Mononuclear cell (primary cell): ENCODE measurements at regions not wholly inside any gene's neighbourhood (a gene's known extent, or its start where the extent isn't known, plus 50 kb on each side); places are given as distances from the start of the nearest gene placed in this dataset.

Source experiments
- H3K27me3 ChIP-seq: 2 replicates; pipeline ENCODE4 v1.6.0; 2011; ENCODE audit warnings: low read length, control low read depth; ENCODE audit not compliant: insufficient read depth
- H3K4me1 ChIP-seq: 2 replicates; pipeline ENCODE4 v1.5.1; 2011; ENCODE audit warnings: mild to moderate bottlenecking, low read length, control low read depth; ENCODE audit not compliant: insufficient read depth
- H3K4me3 ChIP-seq: 2 replicates; pipeline ENCODE4 v1.5.1; 2011; ENCODE audit warnings: mild to moderate bottlenecking, low read length, moderate library complexity
- H3K9me3 ChIP-seq: 2 replicates; pipeline ENCODE4 v1.5.1; 2011; ENCODE audit warnings: low read depth, mild to moderate bottlenecking, control low read depth, low read length

GRCh38 chr6:146865756-146866379 is 267.1 kb downstream of the ADGB start:
- H3K9me3 ChIP-seq = no peaks in the 10 kb centered on the region
- H3K27me3 ChIP-seq = no peaks in the 10 kb centered on the region
- H3K4me3 ChIP-seq = no peak overlapping the region
- H3K4me1 ChIP-seq = no peaks in the 10 kb centered on the region

- Histone ChIP-seq H3K27me3 (no peaks in the 10 kb centered on the region), H3K4me3 (no peak overlapping the region), H3K9me3 (no peaks in the 10 kb centered on the region), H3K4me1 (no peaks in the 10 kb centered on the region)
These were observed 268.1 kb downstream of the ADGB start for GRCh38 chr6:146866731-146867414.

- Histone ChIP-seq H3K9me3 (no peaks in the 10 kb centered on the region), H3K4me1 (no peaks in the 10 kb centered on the region), H3K4me3 (no peak overlapping the region), H3K27me3 (no peaks in the 10 kb centered on the region)
These were observed 270.0 kb downstream of the ADGB start for GRCh38 chr6:146868671-146869209.

- H3K9me3 ChIP-seq = no peaks in the 10 kb centered on the region
- no peak overlapping the region for H3K4me3 ChIP-seq
- peaks cover 2% of the 10 kb centered on the region for H3K4me1 ChIP-seq
- no peaks in the 10 kb centered on the region for H3K27me3 ChIP-seq
These were observed 272.0 kb downstream of the ADGB start for GRCh38 chr6:146870760-146871159.

GRCh38 chr6:146871611-146872425 is 273.0 kb downstream of the ADGB start:
- no peaks in the 10 kb centered on the region for H3K27me3 ChIP-seq
- H3K9me3 ChIP-seq = no peaks in the 10 kb centered on the region
- peaks cover 13% of the 10 kb centered on the region for H3K4me1 ChIP-seq
- no peak overlapping the region for H3K4me3 ChIP-seq

GRCh38 chr6:146872426-146872785 is 273.6 kb downstream of the ADGB start:
- H3K4me1 ChIP-seq = peaks cover 18% of the 10 kb centered on the region
- H3K4me3 ChIP-seq = no peak overlapping the region
- H3K27me3 ChIP-seq = no peaks in the 10 kb centered on the region
- no peaks in the 10 kb centered on the region for H3K9me3 ChIP-seq

GRCh38 chr6:146874278-146875018 is 275.7 kb downstream of the ADGB start:
- H3K27me3 ChIP-seq = no peaks in the 10 kb centered on the region
- H3K4me1 ChIP-seq = peaks cover 31% of the 10 kb centered on the region
- H3K4me3 ChIP-seq = no peak overlapping the region
- no peaks in the 10 kb centered on the region for H3K9me3 ChIP-seq

GRCh38 chr6:146875927-146876270 is 277.1 kb downstream of the ADGB start:
- no peak overlapping the region for H3K4me3 ChIP-seq
- no peaks in the 10 kb centered on the region for H3K27me3 ChIP-seq
- peaks cover 38% of the 10 kb centered on the region for H3K4me1 ChIP-seq
- H3K9me3 ChIP-seq = no peaks in the 10 kb centered on the region

- Histone ChIP-seq H3K4me3 (no peak overlapping the region), H3K4me1 (peaks cover 38% of the 10 kb centered on the region), H3K27me3 (no peaks in the 10 kb centered on the region), H3K9me3 (no peaks in the 10 kb centered on the region)
These were observed 277.7 kb downstream of the ADGB start for GRCh38 chr6:146876271-146877151.

GRCh38 chr6:146878168-146878951 is 279.6 kb downstream of the ADGB start:
- no peaks in the 10 kb centered on the region for H3K9me3 ChIP-seq
- no peak overlapping the region for H3K4me3 ChIP-seq
- H3K4me1 ChIP-seq = peaks cover 38% of the 10 kb centered on the region
- H3K27me3 ChIP-seq = no peaks in the 10 kb centered on the region

GRCh38 chr6:146878952-146879340 is 280.2 kb downstream of the ADGB start:
- H3K4me1 ChIP-seq = peaks cover 38% of the 10 kb centered on the region
- H3K27me3 ChIP-seq = no peaks in the 10 kb centered on the region
- H3K4me3 ChIP-seq = no peak overlapping the region
- no peaks in the 10 kb centered on the region for H3K9me3 ChIP-seq

GRCh38 chr6:146879406-146880117 is 280.8 kb downstream of the ADGB start:
- H3K4me1 ChIP-seq = peaks cover 38% of the 10 kb centered on the region
- no peaks in the 10 kb centered on the region for H3K9me3 ChIP-seq
- H3K4me3 ChIP-seq = no peak overlapping the region
- no peaks in the 10 kb centered on the region for H3K27me3 ChIP-seq
